ENCODE measurements at regions not wholly inside any gene's neighbourhood (a gene's known extent, or its start where the extent isn't known, plus 50 kb on each side); places are given as distances from the start of the nearest gene placed in this dataset.
"Not testable (repeated sequence)": the region's sequence is repeated elsewhere in the genome, so short reads cannot be mapped to it uniquely, and the experiment has no call there.

DNA sequence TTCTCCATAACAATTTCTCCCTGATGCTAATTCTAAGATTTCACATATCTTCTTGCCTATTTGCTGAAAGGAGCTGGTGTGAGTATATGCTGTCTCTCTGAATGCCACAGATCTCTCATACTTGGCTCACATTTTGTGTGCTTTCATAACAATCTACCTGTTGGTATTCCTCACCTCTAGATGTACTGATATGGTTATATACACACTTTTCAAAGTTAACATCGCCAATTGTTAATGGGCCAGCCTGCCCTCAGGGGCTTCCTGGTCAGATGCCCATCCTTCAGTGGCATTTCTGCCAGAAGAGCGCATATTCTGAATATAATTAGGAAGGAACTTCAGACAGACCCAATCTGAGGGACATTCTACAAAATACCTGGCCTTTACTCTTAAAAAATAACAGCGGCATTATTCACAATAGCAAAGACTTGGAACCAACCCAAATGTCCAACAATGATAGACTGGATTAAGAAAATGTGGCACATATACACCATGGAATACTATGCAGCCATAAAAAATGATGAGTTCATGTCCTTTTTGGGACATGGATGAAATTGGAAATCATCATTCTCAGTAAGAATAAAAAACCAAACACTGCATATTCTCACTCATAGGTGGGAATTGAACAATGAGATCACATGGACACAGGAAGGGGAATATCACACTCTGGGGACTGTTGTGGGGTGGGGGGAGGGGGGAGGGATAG, 123.9 kb upstream of the FAT1 start:
- not testable (repeated sequence) for DNase-seq (ENCODE audit: low spot score)

DNA sequence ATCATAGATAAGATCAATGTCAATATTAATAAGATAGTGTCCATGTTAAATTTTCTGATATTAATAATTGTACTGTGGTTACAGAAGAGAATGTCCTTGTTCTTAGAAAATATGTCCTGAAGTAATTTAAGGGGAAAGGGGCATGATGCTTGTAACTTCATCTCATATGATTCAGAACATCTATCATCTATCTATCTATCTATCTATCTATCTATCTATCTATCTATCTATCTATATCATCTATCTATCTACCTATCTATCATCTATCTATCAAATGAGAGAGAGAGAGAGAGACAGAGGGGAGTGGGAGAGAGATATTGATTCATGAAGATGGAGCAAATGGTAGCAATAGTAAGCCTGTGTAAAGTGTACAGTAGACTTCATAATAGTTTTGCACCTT, 124.8 kb upstream of the FAT1 start:
- DNase-seq (ENCODE audit: low spot score) = no peak

DNA sequence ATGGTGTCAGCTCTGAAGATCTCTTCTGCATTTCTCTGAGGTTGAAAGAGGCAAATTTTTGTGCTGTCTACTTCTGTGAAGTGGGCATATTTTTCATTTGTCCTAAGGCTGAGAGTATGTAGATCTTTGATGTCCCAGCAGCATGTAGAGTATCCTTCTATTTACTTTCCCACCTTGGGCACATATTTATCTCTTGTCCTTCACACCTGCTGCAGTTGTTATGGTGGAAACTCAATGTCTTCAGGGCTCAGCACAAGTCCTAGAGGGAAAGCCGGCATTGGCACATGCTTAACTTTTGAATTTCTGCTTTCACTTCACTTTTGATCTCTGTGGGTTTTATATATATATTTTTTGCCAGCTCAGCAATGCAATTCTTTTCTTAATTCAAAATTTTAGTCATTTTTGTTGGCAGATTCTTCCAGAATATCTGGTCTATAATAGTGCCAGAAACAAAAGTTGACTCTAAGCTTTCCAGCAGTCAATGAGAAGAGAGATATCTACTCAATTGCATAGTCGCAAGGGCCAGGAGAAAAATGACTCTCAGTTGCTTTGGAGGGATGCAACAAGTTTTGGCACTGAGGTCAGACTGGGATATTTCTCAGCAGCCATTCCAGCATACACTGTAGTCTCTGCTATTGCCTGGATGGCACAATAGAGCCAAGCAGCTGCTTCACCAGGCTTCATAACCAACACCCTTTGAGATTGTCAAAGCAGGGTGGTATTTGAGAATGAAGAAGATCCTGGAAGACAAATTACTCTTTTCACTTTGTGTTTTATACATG, 127.8 kb upstream of the FAT1 start:
- DNase-seq (ENCODE audit: low spot score) = no peak

DNA sequence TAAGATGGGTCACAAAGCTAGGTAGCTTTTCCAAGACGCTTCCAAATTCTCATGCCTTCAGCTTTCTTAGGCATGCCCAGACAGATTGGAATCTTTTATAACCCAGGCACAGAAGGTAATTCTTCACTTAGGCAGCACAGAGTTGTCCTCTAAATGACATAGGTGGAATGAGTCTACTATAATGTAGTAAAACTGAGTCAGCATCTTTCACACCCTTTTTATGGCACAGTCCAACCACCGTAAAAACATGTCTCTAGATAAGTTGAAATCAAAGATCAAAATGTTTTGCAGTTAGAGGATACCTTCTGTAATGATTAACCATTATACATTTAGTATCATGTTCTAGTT, 128.4 kb upstream of the FAT1 start:
- DNase-seq (ENCODE audit: low spot score) = no peak

DNA sequence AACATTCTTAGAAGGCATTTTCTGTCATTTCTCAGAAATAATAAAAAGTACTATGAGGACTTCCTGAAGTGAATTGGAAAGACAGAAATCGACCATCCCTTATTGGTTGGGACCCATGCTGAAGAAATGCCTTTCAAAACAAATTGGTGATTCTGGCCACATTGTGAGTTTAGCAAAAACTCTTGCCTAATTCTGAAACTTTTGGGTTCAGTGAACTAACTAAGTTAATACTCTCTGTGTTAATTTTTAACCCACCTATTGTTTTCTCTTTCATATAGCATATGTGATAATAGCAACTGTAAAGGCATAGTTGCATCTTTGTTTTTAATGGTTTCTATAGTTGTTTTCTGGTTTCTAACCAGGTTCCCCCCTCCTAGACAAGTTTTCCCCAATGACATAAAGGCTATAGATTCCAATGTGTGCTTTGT, 129.3 kb upstream of the FAT1 start:
- DNase-seq (ENCODE audit: low spot score) = no peak

DNA sequence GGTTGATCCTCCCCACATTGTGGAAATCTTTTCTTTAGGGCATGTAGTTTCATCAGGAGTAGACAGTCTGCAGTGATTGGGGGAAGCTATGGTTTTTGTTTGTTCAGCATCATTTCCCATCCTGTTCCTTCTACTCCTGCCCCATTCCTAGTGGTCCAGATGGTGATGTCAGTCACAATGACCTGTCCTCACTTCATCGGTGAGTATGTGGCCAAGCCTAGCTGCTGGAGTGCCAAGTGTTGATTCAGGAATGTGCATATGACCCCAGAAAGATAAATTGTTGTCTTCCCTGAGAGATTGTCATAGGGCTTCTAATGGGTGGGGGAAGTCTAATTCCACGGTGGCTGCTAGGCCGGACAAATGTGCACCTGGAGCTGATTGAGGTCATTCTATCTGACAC, 130.6 kb upstream of the FAT1 start:
- DNase-seq (ENCODE audit: low spot score) = no peak

DNA sequence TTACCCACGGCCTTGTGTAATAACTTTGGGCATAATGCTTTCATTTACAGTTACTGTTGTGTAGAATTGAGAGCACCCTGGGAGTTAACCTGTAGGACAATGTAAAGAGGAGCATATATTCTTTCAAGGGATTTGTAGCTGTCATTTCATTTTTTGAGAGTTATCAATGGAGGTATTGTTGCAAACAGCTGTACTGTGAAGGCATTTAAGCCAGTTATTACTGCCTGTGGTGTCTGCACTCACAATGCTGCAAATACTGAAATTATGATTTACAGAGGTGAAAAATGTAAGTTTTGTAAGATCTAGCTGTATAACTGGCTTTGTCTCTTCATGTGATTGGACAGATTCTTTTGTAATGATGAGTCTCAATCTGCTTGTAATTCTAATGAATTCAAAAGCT, 131.5 kb upstream of the FAT1 start:
- DNase-seq (ENCODE audit: low spot score) = no peak

DNA sequence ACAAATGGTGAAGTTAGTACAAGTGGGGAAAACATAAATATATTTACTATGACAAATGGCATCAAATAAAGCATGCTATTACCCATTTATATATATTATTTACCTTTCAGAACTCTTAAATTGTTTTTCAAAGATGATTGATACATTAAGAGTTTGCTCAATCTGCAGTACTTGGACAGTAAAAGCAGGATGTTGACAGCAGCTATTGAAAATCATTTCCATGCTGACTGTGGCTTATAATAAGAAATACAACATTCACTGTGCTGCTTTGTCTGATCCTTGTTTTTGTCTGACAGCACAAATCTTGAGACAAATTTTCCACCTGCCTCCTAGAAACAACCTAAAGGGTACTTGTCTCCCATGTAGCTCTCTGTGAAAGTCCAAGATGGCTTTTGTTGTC, 134.1 kb upstream of the FAT1 start:
- no peak for DNase-seq (ENCODE audit: low spot score)

DNA sequence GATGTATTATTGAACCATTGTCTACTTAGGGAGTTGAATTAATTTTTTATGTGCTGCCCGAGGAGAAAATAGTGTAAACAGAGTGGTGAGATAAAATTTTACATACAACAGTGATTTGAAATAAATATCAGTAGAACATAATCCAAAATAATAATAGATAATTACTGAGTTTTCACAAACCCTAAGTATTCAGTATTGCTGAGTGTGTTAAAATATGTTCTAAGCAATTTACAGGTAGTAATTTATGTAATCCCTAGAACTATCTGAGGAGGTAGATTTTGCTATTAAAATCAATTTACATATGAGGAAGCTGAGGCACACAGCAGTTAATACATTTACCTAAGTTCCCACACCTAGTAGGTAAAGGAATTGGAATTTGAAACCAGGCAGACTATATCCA, 134.7 kb upstream of the FAT1 start:
- no peak for DNase-seq (ENCODE audit: low spot score)

DNA sequence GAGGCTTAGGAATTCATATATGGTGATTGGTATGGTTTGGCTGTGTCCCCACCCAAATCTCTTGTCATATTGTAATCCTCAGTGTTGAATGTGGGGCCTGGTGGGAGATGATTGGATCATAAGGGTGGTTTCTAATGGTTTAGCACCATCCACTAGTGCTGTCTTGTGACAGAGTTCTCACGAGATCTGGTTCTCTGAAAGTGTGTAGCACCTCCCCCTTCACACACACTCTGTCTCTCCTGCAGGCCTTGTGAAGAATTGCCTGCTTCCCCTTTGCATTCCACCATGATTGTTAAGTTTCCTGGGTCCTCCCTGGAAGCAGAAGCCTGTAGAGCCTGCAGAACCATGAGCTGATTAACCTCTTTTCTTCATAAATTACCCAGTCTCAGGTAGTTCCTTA, 135.8 kb upstream of the FAT1 start:
- DNase-seq (ENCODE audit: low spot score) = no peak

DNA sequence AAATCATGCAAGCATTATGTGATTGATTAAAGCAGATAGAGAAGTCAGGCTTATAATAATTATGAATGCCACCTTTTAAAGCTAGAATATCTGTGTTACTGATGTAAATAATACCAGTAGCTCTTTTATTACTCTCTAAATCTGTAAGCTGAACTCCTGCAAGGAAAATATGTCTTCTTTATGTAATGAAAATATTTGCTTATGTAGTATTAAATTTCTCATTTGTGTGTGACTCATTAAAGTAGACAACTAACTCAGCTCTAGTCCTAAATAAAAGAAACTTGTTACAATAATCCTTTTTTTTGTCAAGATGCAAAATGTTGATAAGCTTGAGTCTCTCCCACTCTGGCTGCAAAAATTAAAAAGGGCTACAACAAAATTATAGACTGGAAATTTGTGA, 137.7 kb upstream of the FAT1 start:
- DNase-seq (ENCODE audit: low spot score) = no peak

DNA sequence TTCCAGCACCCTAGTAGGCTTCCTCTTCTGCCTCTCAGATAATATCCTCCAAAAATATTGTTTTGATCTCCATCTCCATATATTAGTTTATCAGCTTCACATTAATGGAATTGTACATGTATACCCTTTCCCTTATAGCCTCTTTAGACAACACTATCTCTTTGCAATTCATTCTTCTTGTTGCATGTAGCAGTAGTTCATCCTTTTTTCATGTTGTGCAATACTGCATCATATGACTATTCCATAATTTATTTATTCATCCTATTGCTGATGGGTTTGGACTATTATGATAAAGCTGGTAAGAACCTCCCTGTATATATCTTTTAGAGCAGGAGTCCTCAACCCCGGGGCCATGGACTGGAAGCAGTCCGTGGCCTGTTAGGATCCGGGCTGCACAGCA, 148.2 kb upstream of the FAT1 start:
- no peak for DNase-seq (ENCODE audit: low spot score)

DNA sequence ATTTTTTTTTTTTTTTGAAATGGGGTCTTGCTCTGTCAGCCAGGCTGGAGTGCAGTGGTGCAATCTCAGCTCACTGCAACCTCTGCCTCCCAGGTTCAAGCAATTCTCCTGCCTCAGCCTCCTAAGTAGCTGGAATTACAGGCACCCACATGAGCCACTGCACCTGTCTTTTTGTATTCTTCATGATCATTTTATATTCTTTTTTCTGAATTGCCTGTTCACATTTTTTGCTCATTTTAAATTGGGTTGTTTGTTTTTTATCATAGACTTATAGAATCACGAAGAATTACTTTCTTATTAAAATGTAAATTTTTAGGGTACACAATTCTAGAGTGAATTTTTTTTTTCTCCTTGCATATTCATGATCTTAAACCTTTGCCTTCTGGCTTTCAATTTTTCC, 149.4 kb upstream of the FAT1 start:
- not testable (repeated sequence) for DNase-seq (ENCODE audit: low spot score)

DNA sequence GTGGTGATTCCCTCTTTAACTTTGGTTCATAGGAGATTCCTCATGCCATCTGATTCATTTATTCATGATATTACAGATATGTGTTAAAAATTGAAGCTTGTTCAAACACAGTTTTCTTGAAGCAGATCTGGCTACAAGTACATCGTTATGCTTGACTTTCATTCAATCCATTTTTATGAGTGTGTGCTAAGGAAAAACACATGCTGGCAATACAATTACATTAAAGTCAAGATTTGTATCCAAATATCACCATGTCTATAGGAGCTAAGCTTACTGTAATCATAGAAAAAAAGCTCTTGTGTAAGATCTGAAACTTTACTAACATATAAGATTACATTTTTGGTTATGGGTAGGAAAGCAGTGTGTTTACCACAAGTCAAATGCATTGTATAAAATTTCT, 151.8 kb upstream of the FAT1 start:
- no peak for DNase-seq (ENCODE audit: low spot score)

DNA sequence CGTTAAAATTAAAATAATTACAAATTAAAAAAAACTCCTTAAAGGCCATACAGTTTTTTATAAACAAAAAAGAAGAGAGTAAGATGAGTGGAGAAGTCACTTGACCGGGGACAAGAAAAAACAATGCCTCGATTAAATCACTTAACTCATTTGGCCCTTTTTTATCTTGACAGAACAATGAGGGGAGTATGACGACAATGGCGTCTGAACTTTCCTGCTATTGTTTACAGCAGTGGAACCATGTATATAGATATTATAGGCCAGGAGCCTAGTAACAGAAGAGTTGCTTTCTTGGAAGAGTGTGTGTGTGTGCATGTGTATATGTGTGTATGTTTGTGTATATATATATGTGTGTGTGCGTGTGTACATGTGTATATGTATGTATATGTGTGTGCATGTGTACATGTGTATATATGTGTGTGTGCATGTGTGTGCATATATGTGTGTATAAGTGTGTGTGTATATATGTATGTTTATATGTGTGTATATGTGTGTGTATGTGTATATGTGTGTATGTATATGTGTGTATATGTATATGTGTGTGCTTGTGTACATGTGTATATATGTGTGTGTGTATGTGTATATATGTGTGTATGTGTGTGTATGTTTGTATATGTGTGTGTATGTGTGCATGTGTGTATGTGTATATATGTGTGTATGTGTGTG, 153.4 kb upstream of the FAT1 start:
- no peak for DNase-seq (ENCODE audit: low spot score)

DNA sequence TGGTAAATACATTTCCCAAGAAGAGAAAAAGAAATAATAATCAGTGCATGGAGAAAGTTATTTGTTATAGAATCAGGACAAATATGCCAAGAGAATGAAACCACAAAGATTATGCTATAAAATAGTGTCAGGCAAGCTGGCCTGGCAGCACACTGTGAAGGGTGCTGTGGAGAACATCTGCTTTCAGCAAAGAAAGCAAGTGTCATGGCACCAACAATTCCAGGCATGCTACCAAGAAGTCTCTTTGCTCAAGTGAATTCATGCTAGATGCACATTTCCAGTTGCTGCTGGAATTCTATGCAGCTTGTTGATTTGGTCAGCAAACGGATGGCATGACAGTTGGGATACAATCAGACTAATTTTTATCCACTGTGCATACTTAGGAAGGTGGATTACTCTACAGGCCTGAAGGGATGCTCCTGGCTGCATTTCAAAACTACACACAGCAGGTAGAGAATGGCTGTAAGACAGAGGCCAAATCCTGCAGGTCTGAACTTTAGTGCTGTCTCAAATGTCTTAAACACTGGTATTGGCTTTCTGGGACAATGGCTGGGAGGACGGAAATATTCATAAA, 154.6 kb upstream of the FAT1 start:
- DNase-seq (ENCODE audit: low spot score) = no peak

DNA sequence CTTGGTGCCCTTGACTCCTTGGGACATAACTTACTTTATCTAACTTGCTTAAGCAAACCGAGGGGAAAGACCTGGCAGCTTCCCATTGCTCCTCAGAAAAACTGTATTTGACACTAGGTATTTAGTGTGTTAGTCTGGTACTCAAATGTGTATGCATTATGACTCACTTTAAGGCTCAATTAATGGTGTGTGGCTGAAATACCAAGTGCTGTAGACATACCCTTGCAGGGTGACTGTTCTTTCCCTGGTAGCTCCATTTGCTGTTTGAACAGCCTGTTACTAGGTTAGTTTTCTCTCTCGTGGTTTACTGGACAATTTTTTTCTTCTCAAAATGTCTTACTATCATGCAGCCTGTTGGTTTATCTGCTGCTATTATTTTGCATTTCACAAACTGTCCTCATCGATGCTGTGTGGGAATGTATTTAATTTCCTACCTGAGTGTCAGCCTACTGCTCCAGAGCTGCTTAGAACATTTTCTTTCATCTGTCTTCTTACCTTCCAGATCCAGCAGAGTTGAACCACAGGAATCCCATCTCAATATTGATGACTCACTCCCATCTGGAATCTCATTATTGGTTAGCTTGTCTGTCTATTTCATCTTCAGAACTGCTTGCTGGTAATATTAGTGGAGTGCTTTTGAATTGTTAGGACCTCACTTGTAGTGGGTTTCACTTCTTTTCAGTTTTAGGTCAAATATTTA, 158.0 kb upstream of the FAT1 start:
- DNase-seq (ENCODE audit: low spot score) = no peak

DNA sequence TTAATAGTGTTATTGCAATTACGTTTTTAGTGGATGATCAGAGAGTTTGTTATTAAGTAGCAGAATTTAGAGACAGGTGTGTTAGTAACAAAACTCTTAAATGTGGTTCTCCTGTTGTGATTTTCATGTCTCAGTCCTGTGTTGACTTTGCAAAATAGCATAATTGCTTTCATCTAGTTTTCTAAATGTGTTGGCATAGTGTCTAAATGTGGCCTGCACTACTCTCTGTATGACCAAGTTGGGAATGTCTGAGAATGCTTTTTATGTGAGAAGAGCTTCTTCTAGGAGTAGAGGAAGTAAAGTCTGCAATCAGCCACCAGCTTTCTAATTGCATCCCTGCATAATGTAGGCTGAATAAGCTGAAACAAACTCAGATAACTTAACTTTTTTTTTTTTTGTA, 158.6 kb upstream of the FAT1 start:
- DNase-seq (ENCODE audit: low spot score) = no peak

DNA sequence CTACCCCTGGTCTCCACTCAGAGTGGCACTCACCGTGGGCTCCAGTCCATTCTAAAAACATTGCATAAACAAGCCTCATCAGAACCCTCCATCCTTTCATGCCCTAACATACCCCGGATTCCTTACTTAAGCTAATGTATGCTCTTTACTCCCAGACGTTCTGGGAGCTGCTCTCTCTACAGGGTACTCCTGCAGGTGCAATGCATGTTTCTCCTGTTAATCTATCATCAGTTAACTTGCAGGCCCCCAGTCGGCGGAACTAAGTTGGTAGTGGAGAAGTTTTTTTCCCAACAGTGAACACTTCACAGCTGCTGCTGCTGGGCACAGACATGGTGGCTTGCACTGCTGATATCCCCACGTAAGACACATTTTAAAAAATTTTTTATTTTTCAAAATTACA, 161.6 kb upstream of the FAT1 start:
- no peak for DNase-seq (ENCODE audit: low spot score)

DNA sequence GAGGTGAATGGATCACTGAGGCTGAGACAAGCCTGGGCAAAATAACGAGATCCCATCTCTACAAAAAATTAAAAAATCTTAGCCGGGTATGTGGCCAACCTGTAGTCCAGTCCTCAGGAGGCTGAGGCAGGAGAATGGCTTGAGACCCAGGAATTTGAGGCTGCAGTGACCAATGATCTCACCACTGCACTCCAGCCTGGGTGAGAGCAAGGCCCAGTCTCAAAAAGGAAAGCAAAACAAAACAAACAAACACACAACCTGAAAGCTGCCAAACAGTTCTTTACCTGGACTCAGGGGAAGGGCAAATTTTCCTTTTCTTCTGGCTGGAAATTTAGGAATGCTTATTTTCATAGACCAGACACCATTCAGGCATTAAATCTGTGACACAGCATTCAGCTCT, 163.1 kb upstream of the FAT1 start:
- no peak for DNase-seq (ENCODE audit: low spot score)

DNA sequence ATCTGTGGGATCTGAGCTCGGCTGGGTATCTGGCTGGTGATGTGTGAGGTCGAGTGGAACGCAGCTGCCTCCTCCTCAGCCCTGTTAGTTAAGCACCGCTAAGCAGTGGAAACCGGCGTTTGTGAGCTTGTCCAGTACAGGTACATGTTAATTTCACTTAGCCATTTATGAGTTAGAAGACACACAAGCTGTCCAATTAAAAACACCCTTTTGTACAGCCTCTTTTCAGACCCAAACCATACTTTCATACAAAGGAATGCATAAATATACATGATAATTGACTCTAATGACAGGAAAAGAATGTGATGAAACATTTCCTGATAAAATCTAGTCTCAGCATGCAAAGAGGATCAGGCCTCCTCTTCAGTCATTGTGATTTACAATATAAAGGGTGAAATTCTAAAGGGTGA, 163.6 kb upstream of the FAT1 start:
- DNase-seq (ENCODE audit: low spot score) = no peak

DNA sequence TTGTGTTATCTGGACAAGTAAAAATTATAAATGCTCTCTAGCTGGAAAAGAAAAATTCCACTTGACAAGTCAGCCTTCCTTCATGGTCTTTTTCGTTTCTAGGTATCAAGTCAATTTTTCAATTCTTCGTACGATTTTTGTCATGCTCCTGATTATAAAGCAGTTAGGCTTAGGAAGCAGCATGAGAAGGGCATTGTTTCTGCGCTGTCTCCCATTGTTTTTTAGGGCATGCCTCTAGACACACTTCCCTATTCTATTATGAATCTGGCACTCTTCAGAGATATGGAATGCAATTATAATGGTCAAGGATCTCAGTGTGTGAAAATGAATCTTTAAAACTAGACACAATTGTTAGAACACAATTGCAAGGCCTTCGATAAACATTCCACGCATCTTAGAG, 164.1 kb upstream of the FAT1 start:
- DNase-seq (ENCODE audit: low spot score) = no peak

Data from COLO829 (cell line).